PC-3 (cell line): ENCODE measurements at regions not wholly inside any gene's neighbourhood (a gene's known extent, or its start where the extent isn't known, plus 50 kb on each side); places are given as distances from the start of the nearest gene placed in this dataset.

ENCODE experiments used
- ATAC-seq: fragments of 200-7000 bp; cut with Tn5 transposase; 2 replicates; pipeline ENCODE4 v1.9.1; 2020; ENCODE audit warnings: mild to moderate bottlenecking, moderate library complexity
- BruUV-seq: library from RNA; stranded (reverse); fragments of 400-500 nt; replicated peaks from 2 replicates; lab custom pipeline; 2021; lab: Mats Ljungman, UMichigan
- CTCF ChIA-PET: fragments of 300-600 bp; sonication (Branson Sonifier 250); formaldehyde crosslinking; loops from one replicate; lab custom pipeline; 2022; ENCODE audit warnings: antibody characterized with exemption; lab: Charles Lee
- POLR2A ChIA-PET: fragments of 300-600 bp; sonication (Branson Sonifier 250); formaldehyde crosslinking; loops from one replicate; lab custom pipeline; 2022; ENCODE audit warnings: antibody characterized with exemption; ENCODE audit not compliant: unreplicated experiment; lab: Charles Lee
- DNase-seq: peaks from one replicate; pipeline ENCODE4 v3.0.0-alpha.2; 2015
- H2AFZ ChIP-seq: fragments of 300-600 bp; sonication (generic); 2 replicates; pipeline ENCODE4 v1.6.0; 2016; ENCODE audit warnings: antibody characterized with exemption, low read length
- H3F3A ChIP-seq: fragments of 300-600 bp; sonication (generic); one replicate; pipeline ENCODE4 v1.6.0; 2017; ENCODE audit warnings: antibody characterized with exemption, low read length, control low read depth, mild to moderate bottlenecking; ENCODE audit not compliant: unreplicated experiment
- H3K27ac ChIP-seq: fragments of 300-600 bp; sonication (generic); 2 replicates; pipeline ENCODE4 v1.5.1; 2016; ENCODE audit warnings: mild to moderate bottlenecking, low read length
- H3K27me3 ChIP-seq: fragments of 300-600 bp; sonication (generic); 2 replicates; pipeline ENCODE4 v1.6.1; 2016; ENCODE audit warnings: low read length, mixed read lengths
- H3K36me3 ChIP-seq: fragments of 300-600 bp; sonication (generic); 2 replicates; pipeline ENCODE4 v1.6.1; 2016; ENCODE audit warnings: low read depth, mixed run types, low read length, mixed read lengths
- H3K4me1 ChIP-seq: fragments of 300-600 bp; sonication (generic); 2 replicates; pipeline ENCODE4 v1.5.1; 2016; ENCODE audit warnings: low read length; ENCODE audit not compliant: insufficient read depth
- H3K4me2 ChIP-seq: fragments of 300-600 bp; sonication (generic); 2 replicates; pipeline ENCODE4 v1.6.0; 2016; ENCODE audit warnings: low read length
- H3K4me3 ChIP-seq: fragments of 300-600 bp; sonication (generic); 2 replicates; pipeline ENCODE4 v1.5.1; 2016; ENCODE audit warnings: mild to moderate bottlenecking, low read length, mixed read lengths
- H3K79me2 ChIP-seq: fragments of 300-600 bp; sonication (generic); 2 replicates; pipeline ENCODE4 v1.6.1; 2017; ENCODE audit warnings: low read length, mixed read lengths
- H3K9ac ChIP-seq: fragments of 300-600 bp; sonication (generic); 2 replicates; pipeline ENCODE4 v1.6.0; 2016; ENCODE audit warnings: mild to moderate bottlenecking, low read length
- H3K9me2 ChIP-seq: fragments of 300-600 bp; sonication (generic); replicated peaks from 2 replicates; pipeline ENCODE4 v1.6.1; 2016; ENCODE audit warnings: mixed run types, low read length, mixed read lengths
- H3K9me3 ChIP-seq: fragments of 300-600 bp; sonication (generic); 2 replicates; pipeline ENCODE4 v1.6.1; 2016; ENCODE audit warnings: low read length, mixed read lengths
- H4K20me1 ChIP-seq: fragments of 300-600 bp; sonication (generic); 2 replicates; pipeline ENCODE4 v1.6.1; 2016; ENCODE audit warnings: low read length, mixed read lengths
- CTCF ChIP-seq: fragments of 300-600 bp; sonication (generic); conservative IDR thresholded peaks from 2 replicates; pipeline ENCODE4 v1.5.1; 2017; ENCODE audit warnings: antibody characterized with exemption, low read depth, mild to moderate bottlenecking, low read length
- EZH2 ChIP-seq: fragments of 300-600 bp; sonication (generic); IDR thresholded peaks from one replicate; pipeline ENCODE4 v1.6.1; 2017; ENCODE audit warnings: antibody characterized with exemption, mild to moderate bottlenecking, low read length; ENCODE audit not compliant: unreplicated experiment
- EZH2phosphoT487 ChIP-seq: fragments of 300-600 bp; sonication (generic); IDR thresholded peaks from 2 replicates; pipeline ENCODE4 v1.6.1; 2018; ENCODE audit warnings: mild to moderate bottlenecking, antibody characterized with exemption, low read length, borderline replicate concordance
- intact Hi-C: fragments of 100-400 bp; cut with micrococcal nuclease; formaldehyde crosslinking; loops from 2 replicates; pipeline ENCODE4 v1.9.0; 2023

GRCh38 chr5:167557359-167557758 lies 734.1 kb upstream of the WWC1 start:
- CTCF ChIA-PET = no interaction called here

GRCh38 chr5:167561796-167562195 lies 729.6 kb upstream of the WWC1 start:
- no TSS peak for BruUV-seq
- no peaks in the 10 kb centered on the region for H3K36me3 ChIP-seq
- H3K9me2 ChIP-seq = no peaks in the 10 kb centered on the region
- no peak for TF ChIP-seq EZH2
- TF ChIP-seq EZH2phosphoT487 = no peak
- TF ChIP-seq CTCF = no peak
- H3F3A ChIP-seq = no peaks in the 10 kb centered on the region
- ChIA-PET POLR2A (no interaction called here), CTCF (no interaction called here)
- H2AFZ ChIP-seq = no peak overlapping the region
- no peak overlapping the region for H3K4me3 ChIP-seq
- intact Hi-C loops = no loop called here
- no peaks in the 10 kb centered on the region for H3K79me2 ChIP-seq
- ATAC-seq (no peak), DNase-seq (no peak)
- no peak overlapping the region for H3K4me2 ChIP-seq
- no peak overlapping the region for H3K27ac ChIP-seq
- H4K20me1 ChIP-seq = no peaks in the 10 kb centered on the region
- no peak overlapping the region for H3K9ac ChIP-seq
- no peaks in the 10 kb centered on the region for H3K9me3 ChIP-seq
- H3K27me3 ChIP-seq = peaks cover 54% of the 10 kb centered on the region
- no peaks in the 10 kb centered on the region for H3K4me1 ChIP-seq

More at GRCh38 chr5:167557359-167557758, 734.1 kb upstream of the WWC1 start:
- no peak for TF ChIP-seq EZH2
- TF ChIP-seq EZH2phosphoT487 = no peak
- TF ChIP-seq CTCF = no peak
- no TSS peak for BruUV-seq
- no peaks in the 10 kb centered on the region for H3F3A ChIP-seq
- POLR2A ChIA-PET = interaction anchor here (0.6 kb wide), 1 partner anchor 537 kb away, joined by 7 read pairs; no protein-coding TSS in a partner anchor
- H3K9ac ChIP-seq = no peak overlapping the region
- H3K27ac ChIP-seq = no peak overlapping the region
- no peak overlapping the region for H3K4me2 ChIP-seq
- H4K20me1 ChIP-seq = no peaks in the 10 kb centered on the region
- ATAC-seq = no peak
- no peaks in the 10 kb centered on the region for H3K4me1 ChIP-seq
- H3K79me2 ChIP-seq = no peaks in the 10 kb centered on the region
- H3K9me3 ChIP-seq = no peaks in the 10 kb centered on the region
- peaks cover 35% of the 10 kb centered on the region; the same call in 1 of the 2 replicates for H3K27me3 ChIP-seq
- no peaks in the 10 kb centered on the region for H3K9me2 ChIP-seq
- intact Hi-C loops = no loop called here
- no peak overlapping the region for H2AFZ ChIP-seq
- DNase-seq = no peak
- no peak overlapping the region for H3K4me3 ChIP-seq
- H3K36me3 ChIP-seq = no peaks in the 10 kb centered on the region

GRCh38 chr5:167564275-167564674 lies 727.2 kb upstream of the WWC1 start:
- no peak overlapping the region for H2AFZ ChIP-seq
- no peaks in the 10 kb centered on the region for H3K79me2 ChIP-seq
- no peaks in the 10 kb centered on the region for H3K9me2 ChIP-seq
- DNase-seq (no peak), ATAC-seq (no peak)
- H3K4me3 ChIP-seq = no peak overlapping the region
- H3K4me1 ChIP-seq = no peaks in the 10 kb centered on the region
- no peak overlapping the region for H3K27ac ChIP-seq
- no peaks in the 10 kb centered on the region for H3F3A ChIP-seq
- H3K4me2 ChIP-seq = no peak overlapping the region
- POLR2A ChIA-PET = no interaction called here
- H3K9ac ChIP-seq = no peak overlapping the region
- TF ChIP-seq EZH2 (no peak), CTCF (no peak), EZH2phosphoT487 (no peak)
- no peaks in the 10 kb centered on the region for H4K20me1 ChIP-seq
- intact Hi-C loops = no loop called here
- H3K9me3 ChIP-seq = no peaks in the 10 kb centered on the region
- no TSS peak for BruUV-seq
- peaks cover 71% of the 10 kb centered on the region for H3K27me3 ChIP-seq
- CTCF ChIA-PET = no interaction called here
- H3K36me3 ChIP-seq = no peaks in the 10 kb centered on the region
